ENCODE measurements at regions not wholly inside any gene's neighbourhood (a gene's known extent, or its start where the extent isn't known, plus 50 kb on each side); places are given as distances from the start of the nearest gene placed in this dataset.

DNA sequence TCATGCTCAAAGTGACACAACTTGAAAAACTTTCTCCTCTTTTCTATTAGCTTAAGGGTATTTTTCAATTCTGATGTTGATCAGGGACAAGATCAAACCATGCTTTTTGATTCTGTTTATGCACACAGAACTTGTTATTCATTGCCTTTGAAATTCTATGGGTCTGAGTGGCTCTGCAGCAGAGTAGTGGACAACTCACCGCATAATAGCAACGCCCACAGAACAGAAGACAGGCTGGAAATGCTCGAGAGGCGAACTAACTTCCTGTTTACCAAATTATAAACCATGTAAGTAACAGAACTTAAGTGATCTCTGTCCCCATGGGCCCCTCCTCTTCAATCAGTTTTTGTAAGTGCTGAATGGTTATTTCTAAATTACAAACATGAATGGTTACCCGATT, 131.2 kb downstream of the CBLN2 start:
- TF ChIP-seq GATA3 (IDR thresholded peaks at IDR 0.05; ENCODE audit: low read depth, low read length) (no peak), GATA2 (IDR thresholded peaks at IDR 0.05; ENCODE audit: low read depth, low read length) (no peak)
